GM21576 (cell line): ENCODE measurements at regions not wholly inside any gene's neighbourhood (a gene's known extent, or its start where the extent isn't known, plus 50 kb on each side); places are given as distances from the start of the nearest gene placed in this dataset.
"Not testable (repeated sequence)": the region's sequence is repeated elsewhere in the genome, so short reads cannot be mapped to it uniquely, and the experiment has no call there.

ENCODE experiments used
- ATAC-seq: cut with Tn5 transposase; IDR thresholded peaks from one replicate; pipeline ENCODE4 v1.9.1; 2021; ENCODE audit warnings: mild to moderate bottlenecking, moderate library complexity; ENCODE audit not compliant: unreplicated experiment

- no peak for ATAC-seq
These were observed 335.2 kb downstream of the FBXW7 start for GRCh38 chr4:152200511-152201333.

GRCh38 chr4:152197211-152197610, 338.7 kb downstream of the FBXW7 start:
- no peak for ATAC-seq

GRCh38 chr4:152195888-152196287, 340.0 kb downstream of the FBXW7 start:
- ATAC-seq = no peak

GRCh38 chr4:152193059-152193458, 342.8 kb downstream of the FBXW7 start:
- no peak for ATAC-seq

- ATAC-seq = no peak
These were observed 345.0 kb downstream of the FBXW7 start for GRCh38 chr4:152190907-152191306.

- peak; percentile 75 for ATAC-seq
These were observed 346.3 kb downstream of the FBXW7 start for GRCh38 chr4:152189451-152190179.

- ATAC-seq = no peak
These were observed 347.1 kb downstream of the FBXW7 start for GRCh38 chr4:152188801-152189200.

GRCh38 chr4:152187693-152188092, 348.2 kb downstream of the FBXW7 start:
- no peak for ATAC-seq

- ATAC-seq = no peak
These were observed 349.9 kb downstream of the FBXW7 start for GRCh38 chr4:152185786-152186550.

GRCh38 chr4:152181150-152181549, 354.7 kb downstream of the FBXW7 start:
- ATAC-seq = no peak

GRCh38 chr4:152180369-152180768, 355.5 kb downstream of the FBXW7 start:
- ATAC-seq = no peak

GRCh38 chr4:152177538-152177937, 358.4 kb downstream of the FBXW7 start:
- not testable (repeated sequence) for ATAC-seq

- no peak for ATAC-seq
These were observed 359.2 kb downstream of the FBXW7 start for GRCh38 chr4:152176627-152177214.

- ATAC-seq = no peak
These were observed 360.3 kb downstream of the FBXW7 start for GRCh38 chr4:152175586-152175985.

- no peak for ATAC-seq
These were observed 363.7 kb downstream of the FBXW7 start for GRCh38 chr4:152172146-152172545.

- ATAC-seq = no peak
These were observed 364.3 kb downstream of the FBXW7 start for GRCh38 chr4:152171556-152171955.

GRCh38 chr4:152169683-152170082, 366.2 kb downstream of the FBXW7 start:
- ATAC-seq = no peak

GRCh38 chr4:152168987-152169616, 366.8 kb downstream of the FBXW7 start:
- no peak for ATAC-seq

- no peak for ATAC-seq
These were observed 369.3 kb downstream of the FBXW7 start for GRCh38 chr4:152166567-152166966.

- ATAC-seq = no peak
These were observed 370.0 kb downstream of the FBXW7 start for GRCh38 chr4:152165846-152166245.

- no peak for ATAC-seq
These were observed 370.7 kb downstream of the FBXW7 start for GRCh38 chr4:152165146-152165545.
